Vagina (tissue), 2 donors: ENCODE measurements at regions not wholly inside any gene's neighbourhood (a gene's known extent, or its start where the extent isn't known, plus 50 kb on each side); places are given as distances from the start of the nearest gene placed in this dataset.

Source experiments
- DNase-seq, 2 donors: peaks; one replicate each; pipeline ENCODE4 v3.0.0-alpha.2; 2017; ENCODE audit errors: extremely low spot score in 2 of 2
- H3K27ac ChIP-seq: fragments of 200-600 bp; sonication (generic); one replicate; pipeline ENCODE4 v1.5.1; 2019
- H3K27me3 ChIP-seq: fragments of 200-600 bp; sonication (generic); one replicate; pipeline ENCODE4 v1.5.1; 2019
- H3K36me3 ChIP-seq, 2 donors: fragments of 200-600 bp; sonication (generic); one replicate each; pipeline ENCODE4 v1.5.1; 2017 to 2019
- H3K4me1 ChIP-seq: fragments of 200-600 bp; sonication (generic); one replicate; pipeline ENCODE4 v1.5.1; 2019
- H3K4me3 ChIP-seq, 2 donors: fragments of 200-600 bp; sonication (generic); 1 replicate in 1 of 2; 2 replicates in 1 of 2; pipeline ENCODE4 v1.5.1; 2016 to 2019
- H3K9me3 ChIP-seq: fragments of 200-600 bp; sonication (generic); one replicate; pipeline ENCODE4 v1.5.1; 2019
- CTCF ChIP-seq, 3 experiments: fragments of 450-650 bp in 2 of 3; fragments of 200-600 bp in 1 of 3; sonication (generic) in 1 of 3; IDR thresholded peaks; one replicate each; pipeline ENCODE4 v1.5.1; 2017 to 2019; ENCODE audit warnings: antibody characterized with exemption in 3 of 3, mild to moderate bottlenecking in 2 of 3, moderate library complexity in 2 of 3
- POLR2A ChIP-seq, 2 donors: fragments of 450-650 bp; IDR thresholded peaks; one replicate each; pipeline ENCODE4 v1.6.1; 2017; ENCODE audit warnings: antibody characterized with exemption in 2 of 2, mild to moderate bottlenecking in 2 of 2, moderate library complexity in 2 of 2
- POLR2AphosphoS5 ChIP-seq, 2 donors: sonication (generic); formaldehyde crosslinking; IDR thresholded peaks; one replicate each; pipeline ENCODE4 v1.9.0; 2017; ENCODE audit warnings: antibody characterized with exemption in 2 of 2, mild to moderate bottlenecking in 2 of 2, low read depth in 1 of 2; ENCODE audit not compliant: insufficient read depth in 1 of 2
- intact Hi-C: fragments of 100-400 bp; cut with DNase I; formaldehyde crosslinking; loops from one replicate; pipeline ENCODE4 v1.15.1; 2023

GRCh38 chr16:59892376-59892775 lies 1158.3 kb upstream of the GOT2 start:
- Histone ChIP-seq H3K9me3 (no peaks in the 10 kb centered on the region), H3K27me3 (no peaks in the 10 kb centered on the region), H3K27ac (no peak overlapping the region), H3K4me1 (no peaks in the 10 kb centered on the region), H3K4me3 (no peak overlapping the region), H3K36me3 (no peaks in the 10 kb centered on the region)
- no peak for TF ChIP-seq CTCF (IDR thresholded peaks at IDR 0.05)
- TF ChIP-seq POLR2AphosphoS5 (IDR thresholded peaks at IDR 0.05; ENCODE audit: insufficient read depth in 1 of 2, low read depth in 1 of 2) = no peak
- TF ChIP-seq POLR2A (IDR thresholded peaks at IDR 0.05) = no peak
- intact Hi-C loops = no loop called here
- no peak for DNase-seq

GRCh38 chr16:59887856-59888255 lies 1153.7 kb upstream of the GOT2 start:
- no peaks in the 10 kb centered on the region for H3K27me3 ChIP-seq
- intact Hi-C loops = no loop called here
- H3K36me3 ChIP-seq = no peaks in the 10 kb centered on the region
- H3K27ac ChIP-seq = no peak overlapping the region
- TF ChIP-seq POLR2A (IDR thresholded peaks at IDR 0.05) (no peak), POLR2AphosphoS5 (IDR thresholded peaks at IDR 0.05; ENCODE audit: insufficient read depth in 1 of 2, low read depth in 1 of 2) (no peak), CTCF (IDR thresholded peaks at IDR 0.05) (no peak)
- no peak overlapping the region for H3K4me3 ChIP-seq
- peaks cover 4% of the 10 kb centered on the region for H3K4me1 ChIP-seq
- no peak for DNase-seq
- no peaks in the 10 kb centered on the region for H3K9me3 ChIP-seq

DNA sequence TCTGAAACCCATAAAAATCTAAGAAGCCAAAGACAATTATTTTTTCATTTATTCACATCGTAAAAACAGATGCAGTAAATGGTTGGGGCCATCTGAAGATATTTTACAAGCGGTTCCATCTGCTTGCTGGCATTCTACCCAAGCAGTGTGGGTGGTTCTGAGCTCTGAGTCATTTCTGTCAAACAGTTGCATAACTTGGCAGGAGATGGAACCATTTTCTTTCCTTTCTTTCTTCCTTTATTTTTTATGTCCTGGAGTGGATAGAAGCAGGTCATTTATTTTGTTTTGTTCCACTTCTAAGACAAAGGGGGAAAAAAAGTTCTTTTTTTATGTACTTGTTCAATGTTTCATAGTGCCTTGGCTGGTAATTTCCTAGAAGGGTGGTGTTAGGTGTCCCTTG lies 1151.9 kb upstream of the GOT2 start:
- Histone ChIP-seq H3K4me1 (peaks cover 4% of the 10 kb centered on the region), H3K27me3 (no peaks in the 10 kb centered on the region), H3K9me3 (no peaks in the 10 kb centered on the region), H3K36me3 (no peaks in the 10 kb centered on the region), H3K4me3 (no peak overlapping the region), H3K27ac (no peak overlapping the region)
- DNase-seq = no peak
- intact Hi-C loops = no loop called here
- TF ChIP-seq POLR2AphosphoS5 (IDR thresholded peaks at IDR 0.05; ENCODE audit: insufficient read depth in 1 of 2, low read depth in 1 of 2) = peak in 1 of 2 donors; percentile 83
- TF ChIP-seq POLR2A (IDR thresholded peaks at IDR 0.05) = no peak
- no peak for TF ChIP-seq CTCF (IDR thresholded peaks at IDR 0.05)

- Histone ChIP-seq H3K36me3 (no peaks in the 10 kb centered on the region), H3K27ac (no peak overlapping the region), H3K4me1 (peaks cover 2% of the 10 kb centered on the region), H3K4me3 (no peak overlapping the region), H3K9me3 (no peaks in the 10 kb centered on the region), H3K27me3 (no peaks in the 10 kb centered on the region)
- no peak for DNase-seq
- no peak for TF ChIP-seq POLR2AphosphoS5 (IDR thresholded peaks at IDR 0.05; ENCODE audit: insufficient read depth in 1 of 2, low read depth in 1 of 2)
- no peak for TF ChIP-seq POLR2A (IDR thresholded peaks at IDR 0.05)
- TF ChIP-seq CTCF (IDR thresholded peaks at IDR 0.05) = no peak
- intact Hi-C loops = no loop called here
These were observed 1147.3 kb upstream of the GOT2 start for GRCh38 chr16:59881376-59881775.

- H3K4me1 ChIP-seq = no peaks in the 10 kb centered on the region
- intact Hi-C loops = no loop called here
- DNase-seq = no peak
- no peak for TF ChIP-seq POLR2A (IDR thresholded peaks at IDR 0.05)
- no peak for TF ChIP-seq CTCF (IDR thresholded peaks at IDR 0.05)
- no peaks in the 10 kb centered on the region for H3K27me3 ChIP-seq
- no peaks in the 10 kb centered on the region for H3K9me3 ChIP-seq
- no peak overlapping the region for H3K27ac ChIP-seq
- no peak overlapping the region for H3K4me3 ChIP-seq
- H3K36me3 ChIP-seq = no peaks in the 10 kb centered on the region
These were observed 1146.5 kb upstream of the GOT2 start for GRCh38 chr16:59880611-59881010.
